GM18520 (cell line): ENCODE measurements at regions not wholly inside any gene's neighbourhood (a gene's known extent, or its start where the extent isn't known, plus 50 kb on each side); places are given as distances from the start of the nearest gene placed in this dataset.

Source experiments
- ATAC-seq: cut with Tn5 transposase; IDR thresholded peaks from one replicate; pipeline ENCODE4 v1.9.1; 2021; ENCODE audit not compliant: unreplicated experiment

- ATAC-seq = no peak
Measured at GRCh38 chr2:223222397-223222796, 170.4 kb downstream of the KCNE4 start.

GRCh38 chr2:223223156-223223555 is 171.2 kb downstream of the KCNE4 start:
- ATAC-seq = no peak

GRCh38 chr2:223225266-223225665 is 173.3 kb downstream of the KCNE4 start:
- ATAC-seq = no peak

- no peak for ATAC-seq
Measured at GRCh38 chr2:223226264-223226663, 174.3 kb downstream of the KCNE4 start.

GRCh38 chr2:223227338-223227737 is 175.3 kb downstream of the KCNE4 start:
- no peak for ATAC-seq

- no peak for ATAC-seq
Measured at GRCh38 chr2:223228871-223229270, 176.9 kb downstream of the KCNE4 start.

GRCh38 chr2:223230352-223230751 is 178.4 kb downstream of the KCNE4 start:
- no peak for ATAC-seq

- ATAC-seq = no peak
Measured at GRCh38 chr2:223232285-223232684, 180.3 kb downstream of the KCNE4 start.

GRCh38 chr2:223232896-223233295 is 180.9 kb downstream of the KCNE4 start:
- ATAC-seq = no peak

GRCh38 chr2:223235986-223236385 is 184.0 kb downstream of the KCNE4 start:
- no peak for ATAC-seq

GRCh38 chr2:223238301-223238700 is 186.3 kb downstream of the KCNE4 start:
- no peak for ATAC-seq

- ATAC-seq = no peak
Measured at GRCh38 chr2:223243233-223243632, 191.2 kb downstream of the KCNE4 start.

GRCh38 chr2:223247136-223247535 is 195.1 kb downstream of the KCNE4 start:
- ATAC-seq = no peak

GRCh38 chr2:223251656-223252229 is 199.8 kb downstream of the KCNE4 start:
- ATAC-seq = no peak

GRCh38 chr2:223260681-223261080 is 208.7 kb downstream of the KCNE4 start:
- ATAC-seq = no peak

GRCh38 chr2:223262946-223263345 is 211.0 kb downstream of the KCNE4 start:
- ATAC-seq = no peak

GRCh38 chr2:223264541-223265193 is 212.7 kb downstream of the KCNE4 start:
- ATAC-seq = no peak

- ATAC-seq = no peak
Measured at GRCh38 chr2:223267160-223267951, 215.4 kb downstream of the KCNE4 start.

- ATAC-seq = no peak
Measured at GRCh38 chr2:223269386-223269785, 217.4 kb downstream of the KCNE4 start.

GRCh38 chr2:223270548-223270947 is 218.6 kb downstream of the KCNE4 start:
- ATAC-seq = no peak

- no peak for ATAC-seq
Measured at GRCh38 chr2:223273995-223274394, 222.0 kb downstream of the KCNE4 start.

GRCh38 chr2:223282221-223282620 is 230.2 kb downstream of the KCNE4 start:
- ATAC-seq = no peak
